ENCODE measurements at regions not wholly inside any gene's neighbourhood (a gene's known extent, or its start where the extent isn't known, plus 50 kb on each side); places are given as distances from the start of the nearest gene placed in this dataset.

GRCh38 chr11:121800240-121800639 lies 315.8 kb downstream of the BLID start:
- intact Hi-C loops (cut with micrococcal nuclease; ENCODE audit: unreplicated experiment), result no loop called here
- Mint-ChIP-seq H3K4me1 (ENCODE audit: low read depth, unreplicated experiment) (no peaks in the 10 kb centered on the region), H3K9me3 (ENCODE audit: low read depth, unreplicated experiment) (peaks cover 2% of the 10 kb centered on the region), H3K4me3 (ENCODE audit: low read depth, unreplicated experiment) (no peak overlapping the region), H3K27me3 (ENCODE audit: unreplicated experiment) (peaks cover 28% of the 10 kb centered on the region), H3K27ac (ENCODE audit: unreplicated experiment) (no peak overlapping the region), H3K36me3 (ENCODE audit: insufficient read depth, unreplicated experiment) (no peaks in the 10 kb centered on the region)
- DNase-seq, result no peak
- no peak for TF ChIP-seq CTCF (IDR thresholded peaks at IDR 0.05; ENCODE audit: unreplicated experiment)
- no TSS peak for BruUV-seq (replicated peaks)
- CTCF ChIA-PET, result no interaction called here

- Mint-ChIP-seq H3K9me3 (ENCODE audit: low read depth, unreplicated experiment) (peaks cover 4% of the 10 kb centered on the region), H3K36me3 (ENCODE audit: insufficient read depth, unreplicated experiment) (no peaks in the 10 kb centered on the region), H3K4me1 (ENCODE audit: low read depth, unreplicated experiment) (no peaks in the 10 kb centered on the region), H3K27ac (ENCODE audit: unreplicated experiment) (no peak overlapping the region), H3K4me3 (ENCODE audit: low read depth, unreplicated experiment) (no peak overlapping the region), H3K27me3 (ENCODE audit: unreplicated experiment) (peaks cover 30% of the 10 kb centered on the region)
- no peak for DNase-seq
- CTCF ChIA-PET, result no interaction called here
- intact Hi-C loops (cut with micrococcal nuclease; ENCODE audit: unreplicated experiment), result no loop called here
- TF ChIP-seq CTCF (IDR thresholded peaks at IDR 0.05; ENCODE audit: unreplicated experiment), result no peak
- BruUV-seq (replicated peaks), result no TSS peak
Measured at GRCh38 chr11:121797496-121797895, 318.5 kb downstream of the BLID start.

- Mint-ChIP-seq H3K4me3 (ENCODE audit: low read depth, unreplicated experiment) (no peak overlapping the region), H3K27ac (ENCODE audit: unreplicated experiment) (no peak overlapping the region), H3K36me3 (ENCODE audit: insufficient read depth, unreplicated experiment) (no peaks in the 10 kb centered on the region), H3K27me3 (ENCODE audit: unreplicated experiment) (peaks cover 24% of the 10 kb centered on the region), H3K4me1 (ENCODE audit: low read depth, unreplicated experiment) (no peaks in the 10 kb centered on the region), H3K9me3 (ENCODE audit: low read depth, unreplicated experiment) (peaks cover 6% of the 10 kb centered on the region)
- no peak for TF ChIP-seq CTCF (IDR thresholded peaks at IDR 0.05; ENCODE audit: unreplicated experiment)
- BruUV-seq (replicated peaks), result no TSS peak
- CTCF ChIA-PET, result no interaction called here
- no peak for DNase-seq
- intact Hi-C loops (cut with micrococcal nuclease; ENCODE audit: unreplicated experiment), result no loop called here
Measured at GRCh38 chr11:121795174-121795573, 320.8 kb downstream of the BLID start.

GRCh38 chr11:121794671-121795141 lies 321.3 kb downstream of the BLID start:
- Mint-ChIP-seq H3K4me1 (ENCODE audit: low read depth, unreplicated experiment) (no peaks in the 10 kb centered on the region), H3K36me3 (ENCODE audit: insufficient read depth, unreplicated experiment) (no peaks in the 10 kb centered on the region), H3K9me3 (ENCODE audit: low read depth, unreplicated experiment) (peaks cover 6% of the 10 kb centered on the region), H3K4me3 (ENCODE audit: low read depth, unreplicated experiment) (no peak overlapping the region), H3K27ac (ENCODE audit: unreplicated experiment) (no peak overlapping the region), H3K27me3 (ENCODE audit: unreplicated experiment) (peaks cover 19% of the 10 kb centered on the region)
- DNase-seq, result no peak
- intact Hi-C loops (cut with micrococcal nuclease; ENCODE audit: unreplicated experiment), result no loop called here
- CTCF ChIA-PET, result no interaction called here
- BruUV-seq (replicated peaks), result no TSS peak
- no peak for TF ChIP-seq CTCF (IDR thresholded peaks at IDR 0.05; ENCODE audit: unreplicated experiment)

Data from Calu3 (cell line).